ENCODE measurements at regions not wholly inside any gene's neighbourhood (a gene's known extent, or its start where the extent isn't known, plus 50 kb on each side); places are given as distances from the start of the nearest gene placed in this dataset.
A peak's percentile ranks its signal among the peaks of the same experiment; 100 is the strongest.

- Mint-ChIP-seq H3K27ac (no peak overlapping the region), H3K4me1 (ENCODE audit: low read depth) (peaks cover 12% of the 10 kb centered on the region), H3K27me3 (ENCODE audit: insufficient read depth) (peaks cover 19% of the 10 kb centered on the region), H3K4me3 (no peak overlapping the region), H3K9me3 (no peaks in the 10 kb centered on the region; the same call in 1 of the 2 replicates), H3K36me3 (ENCODE audit: low read depth) (no peaks in the 10 kb centered on the region)
- TF ChIP-seq, protein P1, sequence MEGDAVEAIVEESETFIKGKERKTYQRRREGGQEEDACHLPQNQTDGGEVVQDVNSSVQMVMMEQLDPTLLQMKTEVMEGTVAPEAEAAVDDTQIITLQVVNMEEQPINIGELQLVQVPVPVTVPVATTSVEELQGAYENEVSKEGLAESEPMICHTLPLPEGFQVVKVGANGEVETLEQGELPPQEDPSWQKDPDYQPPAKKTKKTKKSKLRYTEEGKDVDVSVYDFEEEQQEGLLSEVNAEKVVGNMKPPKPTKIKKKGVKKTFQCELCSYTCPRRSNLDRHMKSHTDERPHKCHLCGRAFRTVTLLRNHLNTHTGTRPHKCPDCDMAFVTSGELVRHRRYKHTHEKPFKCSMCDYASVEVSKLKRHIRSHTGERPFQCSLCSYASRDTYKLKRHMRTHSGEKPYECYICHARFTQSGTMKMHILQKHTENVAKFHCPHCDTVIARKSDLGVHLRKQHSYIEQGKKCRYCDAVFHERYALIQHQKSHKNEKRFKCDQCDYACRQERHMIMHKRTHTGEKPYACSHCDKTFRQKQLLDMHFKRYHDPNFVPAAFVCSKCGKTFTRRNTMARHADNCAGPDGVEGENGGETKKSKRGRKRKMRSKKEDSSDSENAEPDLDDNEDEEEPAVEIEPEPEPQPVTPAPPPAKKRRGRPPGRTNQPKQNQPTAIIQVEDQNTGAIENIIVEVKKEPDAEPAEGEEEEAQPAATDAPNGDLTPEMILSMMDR (IDR thresholded peaks at IDR 0.05) = no peak
- no peak for DNase-seq
These were observed 186.6 kb upstream of the NSMCE3 start for GRCh38 chr15:29456255-29456654.

- H3K36me3 Mint-ChIP-seq (ENCODE audit: low read depth) = no peaks in the 10 kb centered on the region
These were observed 185.9 kb upstream of the NSMCE3 start for GRCh38 chr15:29455530-29455929.

GRCh38 chr15:29455055-29455454 lies 185.4 kb upstream of the NSMCE3 start:
- TF ChIP-seq, protein P1 (IDR thresholded peaks at IDR 0.05) = no peak
- Mint-ChIP-seq H3K9me3 (no peaks in the 10 kb centered on the region; the same call in 1 of the 2 replicates), H3K27me3 (ENCODE audit: insufficient read depth) (peaks cover 21% of the 10 kb centered on the region), H3K4me1 (ENCODE audit: low read depth) (peaks cover 12% of the 10 kb centered on the region), H3K4me3 (no peak overlapping the region), H3K36me3 (ENCODE audit: low read depth) (no peaks in the 10 kb centered on the region), H3K27ac (no peak overlapping the region)
- DNase-seq = no peak

More at GRCh38 chr15:29455530-29455929, 185.9 kb upstream of the NSMCE3 start:
- Mint-ChIP-seq H3K4me3 (no peak overlapping the region), H3K4me1 (ENCODE audit: low read depth) (peaks cover 12% of the 10 kb centered on the region), H3K9me3 (no peaks in the 10 kb centered on the region; the same call in 1 of the 2 replicates), H3K27ac (no peak overlapping the region), H3K27me3 (ENCODE audit: insufficient read depth) (peaks cover 21% of the 10 kb centered on the region)
- TF ChIP-seq, protein P1 (IDR thresholded peaks at IDR 0.05) = no peak
- DNase-seq = no peak

DNA sequence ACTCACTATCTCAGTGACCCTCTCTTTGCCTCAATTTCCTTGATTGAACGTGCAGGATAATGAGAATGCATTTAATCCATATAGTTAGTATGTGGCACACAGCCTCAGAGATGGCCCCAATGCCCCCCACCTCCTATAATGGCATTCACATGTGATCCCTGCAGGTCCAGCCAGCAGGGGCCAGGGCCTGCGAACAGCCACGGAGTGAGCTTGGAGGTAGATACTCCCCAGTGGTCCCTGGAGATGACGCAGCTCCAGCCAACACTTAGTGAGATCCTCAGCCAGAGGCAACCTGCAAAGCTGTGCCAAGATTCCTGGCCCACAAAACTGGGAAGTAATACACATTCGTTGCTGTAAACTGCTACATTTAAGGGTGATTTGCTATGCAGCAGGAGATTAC lies 184.9 kb upstream of the NSMCE3 start:
- Mint-ChIP-seq H3K9me3 (no peaks in the 10 kb centered on the region; the same call in 1 of the 2 replicates), H3K27me3 (ENCODE audit: insufficient read depth) (peaks cover 18% of the 10 kb centered on the region), H3K36me3 (ENCODE audit: low read depth) (no peaks in the 10 kb centered on the region), H3K27ac (no peak overlapping the region), H3K4me1 (ENCODE audit: low read depth) (peaks cover 12% of the 10 kb centered on the region), H3K4me3 (no peak overlapping the region)
- no peak for DNase-seq
- TF ChIP-seq, protein P1 (IDR thresholded peaks at IDR 0.05) = no peak

GRCh38 chr15:29452881-29453731 lies 183.5 kb upstream of the NSMCE3 start:
- Mint-ChIP-seq H3K4me1 (ENCODE audit: low read depth) (peaks cover 12% of the 10 kb centered on the region), H3K9me3 (no peaks in the 10 kb centered on the region; the same call in 1 of the 2 replicates), H3K4me3 (peak overlapping the region; percentile 6; the same call in 1 of the 2 replicates), H3K27ac (peak overlapping the region; percentile 13; the same call in 1 of the 2 replicates), H3K27me3 (ENCODE audit: insufficient read depth) (peaks cover 12% of the 10 kb centered on the region), H3K36me3 (ENCODE audit: low read depth) (no peaks in the 10 kb centered on the region)
- TF ChIP-seq, protein P1 (IDR thresholded peaks at IDR 0.05) = no peak
- DNase-seq = no peak

Measured in HFFc6 (cell line).